ENCODE measurements at regions not wholly inside any gene's neighbourhood (a gene's known extent, or its start where the extent isn't known, plus 50 kb on each side); places are given as distances from the start of the nearest gene placed in this dataset.

DNA sequence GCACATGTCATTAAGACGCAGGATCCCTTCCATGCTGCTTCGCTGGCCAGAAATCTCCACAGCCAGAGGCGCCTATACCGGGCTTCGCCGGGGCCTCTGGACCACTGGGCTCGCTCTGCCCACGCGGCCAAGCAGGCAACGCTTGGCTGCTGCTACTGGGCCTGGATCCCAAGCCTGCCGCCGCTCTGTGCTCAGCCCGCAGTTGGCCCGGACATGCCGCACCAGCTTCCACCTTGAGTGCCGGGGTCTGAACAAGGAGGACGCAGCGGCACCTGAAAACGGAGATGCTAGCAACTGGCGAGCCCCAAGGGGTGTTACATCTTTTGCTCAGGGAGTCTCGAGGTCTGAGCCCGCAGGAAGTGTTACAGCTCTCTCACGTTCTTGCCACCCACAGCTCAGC lies 409.9 kb upstream of the SGCG start:
- TF ChIP-seq, protein P1, sequence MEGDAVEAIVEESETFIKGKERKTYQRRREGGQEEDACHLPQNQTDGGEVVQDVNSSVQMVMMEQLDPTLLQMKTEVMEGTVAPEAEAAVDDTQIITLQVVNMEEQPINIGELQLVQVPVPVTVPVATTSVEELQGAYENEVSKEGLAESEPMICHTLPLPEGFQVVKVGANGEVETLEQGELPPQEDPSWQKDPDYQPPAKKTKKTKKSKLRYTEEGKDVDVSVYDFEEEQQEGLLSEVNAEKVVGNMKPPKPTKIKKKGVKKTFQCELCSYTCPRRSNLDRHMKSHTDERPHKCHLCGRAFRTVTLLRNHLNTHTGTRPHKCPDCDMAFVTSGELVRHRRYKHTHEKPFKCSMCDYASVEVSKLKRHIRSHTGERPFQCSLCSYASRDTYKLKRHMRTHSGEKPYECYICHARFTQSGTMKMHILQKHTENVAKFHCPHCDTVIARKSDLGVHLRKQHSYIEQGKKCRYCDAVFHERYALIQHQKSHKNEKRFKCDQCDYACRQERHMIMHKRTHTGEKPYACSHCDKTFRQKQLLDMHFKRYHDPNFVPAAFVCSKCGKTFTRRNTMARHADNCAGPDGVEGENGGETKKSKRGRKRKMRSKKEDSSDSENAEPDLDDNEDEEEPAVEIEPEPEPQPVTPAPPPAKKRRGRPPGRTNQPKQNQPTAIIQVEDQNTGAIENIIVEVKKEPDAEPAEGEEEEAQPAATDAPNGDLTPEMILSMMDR (IDR thresholded peaks at IDR 0.05; ENCODE audit: extremely low read depth in 1 of 2, insufficient read depth in 1 of 2, low read depth in 1 of 2, low read length in 2 of 2) = no peak
- no peak for TF ChIP-seq MYC (IDR thresholded peaks at IDR 0.05; ENCODE audit: low read depth, low read length)
- TF ChIP-seq, protein P2, sequence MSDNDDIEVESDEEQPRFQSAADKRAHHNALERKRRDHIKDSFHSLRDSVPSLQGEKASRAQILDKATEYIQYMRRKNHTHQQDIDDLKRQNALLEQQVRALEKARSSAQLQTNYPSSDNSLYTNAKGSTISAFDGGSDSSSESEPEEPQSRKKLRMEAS (IDR thresholded peaks at IDR 0.05; ENCODE audit: insufficient read depth, insufficient read length) = no peak
- no peak for TF ChIP-seq POLR2AphosphoS5 (IDR thresholded peaks at IDR 0.05; ENCODE audit: insufficient read depth, low read depth, low read length)
- TF ChIP-seq EZH2 (IDR thresholded peaks at IDR 0.05; ENCODE audit: borderline replicate concordance, low read depth, low read length, severe bottlenecking) = no peak
- no peak for TF ChIP-seq POLR2A (IDR thresholded peaks at IDR 0.05; ENCODE audit: low read depth, low read length)
- TF ChIP-seq JUN (IDR thresholded peaks at IDR 0.05; ENCODE audit: borderline replicate concordance, insufficient read depth, insufficient read length, low read depth) = no peak
- no peak for TF ChIP-seq FOS (IDR thresholded peaks at IDR 0.05; ENCODE audit: borderline replicate concordance, insufficient read depth, low read length)
- no peak for TF ChIP-seq GATA2 (IDR thresholded peaks at IDR 0.05; ENCODE audit: insufficient read depth, insufficient read length, low read depth, low read length)
- ChIA-PET CTCF (no interaction called here), POLR2A (no interaction called here)
- Histone ChIP-seq H3K4me1 (ENCODE audit: control insufficient read depth, extremely low read depth, insufficient read depth, low read length) (no peaks in the 10 kb centered on the region), H3K27ac (ENCODE audit: insufficient read depth, low read depth, low read length) (no peak overlapping the region), H3K4me3 (replicated peaks in 1 of 3; ENCODE audit: insufficient read depth in 1 of 3, low read depth in 1 of 3, low read length in 3 of 3) (no peak overlapping the region), H3K36me3 (ENCODE audit: control insufficient read depth in 2 of 2, extremely low read depth in 1 of 2, insufficient read depth in 2 of 2, low read length in 2 of 2) (no peaks in the 10 kb centered on the region), H3K9me3 (replicated peaks; ENCODE audit: control insufficient read depth, insufficient read depth, low read length) (no peaks in the 10 kb centered on the region), H3K9ac (replicated peaks; ENCODE audit: extremely low read depth, insufficient read depth, low read length) (no peak overlapping the region), H3K79me2 (ENCODE audit: control insufficient read depth, insufficient read depth, low read length) (no peaks in the 10 kb centered on the region), H4K20me1 (replicated peaks; ENCODE audit: control insufficient read depth, extremely low read depth, insufficient read depth, low read length) (no peaks in the 10 kb centered on the region), H2AFZ (ENCODE audit: low read depth, low read length) (no peak overlapping the region), H3K27me3 (ENCODE audit: control insufficient read depth in 2 of 2, insufficient read depth in 2 of 2, low read length in 2 of 2) (no peaks in the 10 kb centered on the region), H3K4me2 (ENCODE audit: insufficient read depth, low read length) (no peak overlapping the region), H3K9me1 (replicated peaks; ENCODE audit: control insufficient read depth, extremely low read depth, insufficient read depth, low read length) (no peaks in the 10 kb centered on the region)
- no peak for DNase-seq (ENCODE audit: low read depth, low spot score)
- no TSS peak for BruUV-seq (replicated peaks)
- dilution Hi-C loops (cut with MboI; ENCODE audit: extremely low pct_ligation_motif_present, low sequenced_read_pairs) = no loop called here
- intact Hi-C loops (cut with micrococcal nuclease) = no loop called here
- no peak for FAIRE-seq

Data from endothelial cell of umbilical vein (primary cell).